Calu3 (cell line): ENCODE measurements at regions not wholly inside any gene's neighbourhood (a gene's known extent, or its start where the extent isn't known, plus 50 kb on each side); places are given as distances from the start of the nearest gene placed in this dataset.

Experiments
- BruUV-seq: library from RNA; stranded (reverse); fragments of 400-500 nt; replicated peaks from 2 replicates; lab custom pipeline; 2021; lab: Mats Ljungman, UMichigan
- CTCF ChIA-PET: fragments of 300-600 bp; sonication (Branson Sonifier 250); formaldehyde crosslinking; loops from one replicate; lab custom pipeline; 2022; ENCODE audit warnings: antibody characterized with exemption; lab: Charles Lee
- DNase-seq: peaks from one replicate; pipeline ENCODE4 v3.0.0; 2022
- H3K27ac Mint-ChIP-seq: one replicate; pipeline ENCODE4 v1.8.0; 2022; ENCODE audit warnings: mixed read lengths; ENCODE audit not compliant: unreplicated experiment
- H3K27me3 Mint-ChIP-seq: one replicate; pipeline ENCODE4 v1.8.0; 2022; ENCODE audit warnings: mixed read lengths; ENCODE audit not compliant: unreplicated experiment
- H3K36me3 Mint-ChIP-seq: one replicate; pipeline ENCODE4 v1.8.0; 2022; ENCODE audit warnings: mild to moderate bottlenecking, moderate library complexity, mixed read lengths; ENCODE audit not compliant: insufficient read depth, unreplicated experiment
- H3K4me1 Mint-ChIP-seq: one replicate; pipeline ENCODE4 v1.8.0; 2022; ENCODE audit warnings: mild to moderate bottlenecking, low read depth, mixed read lengths; ENCODE audit not compliant: unreplicated experiment
- H3K4me3 Mint-ChIP-seq: one replicate; pipeline ENCODE4 v1.8.0; 2022; ENCODE audit warnings: mild to moderate bottlenecking, low read depth, moderate library complexity, mixed read lengths; ENCODE audit not compliant: unreplicated experiment
- H3K9me3 Mint-ChIP-seq: one replicate; pipeline ENCODE4 v1.8.0; 2022; ENCODE audit warnings: low read depth, mixed read lengths; ENCODE audit not compliant: unreplicated experiment
- intact Hi-C: fragments of 100-400 bp; cut with micrococcal nuclease; formaldehyde crosslinking; loops from one replicate; pipeline ENCODE4 v1.10.0; 2022; ENCODE audit not compliant: unreplicated experiment
- TF ChIP-seq, protein P1 (sequence below): fragments of 200-600 bp; IDR thresholded peaks from one replicate; pipeline ENCODE4 v1.8.0; 2022; ENCODE audit warnings: antibody characterized with exemption; ENCODE audit not compliant: unreplicated experiment

DNA sequence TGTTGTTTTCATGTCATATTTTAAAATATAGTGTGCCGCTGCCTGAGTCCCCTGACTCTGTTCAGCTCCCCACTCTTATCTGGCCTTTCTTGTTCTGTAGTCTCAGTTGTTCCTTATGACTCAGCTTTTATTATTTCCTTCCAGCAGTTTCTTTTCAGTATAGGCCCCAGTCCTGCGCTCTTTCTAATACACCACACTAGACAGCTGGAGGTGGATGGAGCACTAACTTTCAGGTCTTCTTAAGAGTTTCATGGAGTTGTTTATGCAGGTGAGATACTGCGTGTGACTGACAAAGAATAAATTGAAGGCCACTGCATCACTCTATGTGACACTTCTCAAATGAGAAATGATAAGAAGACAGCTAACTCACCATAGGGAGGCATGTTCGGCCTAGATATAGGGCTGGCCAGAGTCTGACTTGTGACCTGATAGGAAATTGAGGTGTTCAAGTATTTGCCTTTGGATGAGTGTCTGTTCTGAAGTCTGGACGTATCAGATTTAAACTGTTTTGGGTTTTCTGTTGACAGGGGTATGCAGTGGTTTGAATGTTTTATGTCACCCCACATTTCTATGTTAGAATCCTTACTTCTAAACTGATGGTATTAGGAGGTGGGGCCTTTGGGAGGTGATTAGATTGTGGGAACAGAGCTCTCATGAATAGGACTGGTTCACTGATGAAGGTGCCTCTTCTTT, 60.8 kb upstream of the CLMN start:
- CTCF ChIA-PET = no interaction called here
- no peak overlapping the region for H3K4me3 Mint-ChIP-seq
- no peak for DNase-seq
- H3K9me3 Mint-ChIP-seq = peaks cover 5% of the 10 kb centered on the region
- H3K4me1 Mint-ChIP-seq = no peaks in the 10 kb centered on the region
- TF ChIP-seq, protein P1, sequence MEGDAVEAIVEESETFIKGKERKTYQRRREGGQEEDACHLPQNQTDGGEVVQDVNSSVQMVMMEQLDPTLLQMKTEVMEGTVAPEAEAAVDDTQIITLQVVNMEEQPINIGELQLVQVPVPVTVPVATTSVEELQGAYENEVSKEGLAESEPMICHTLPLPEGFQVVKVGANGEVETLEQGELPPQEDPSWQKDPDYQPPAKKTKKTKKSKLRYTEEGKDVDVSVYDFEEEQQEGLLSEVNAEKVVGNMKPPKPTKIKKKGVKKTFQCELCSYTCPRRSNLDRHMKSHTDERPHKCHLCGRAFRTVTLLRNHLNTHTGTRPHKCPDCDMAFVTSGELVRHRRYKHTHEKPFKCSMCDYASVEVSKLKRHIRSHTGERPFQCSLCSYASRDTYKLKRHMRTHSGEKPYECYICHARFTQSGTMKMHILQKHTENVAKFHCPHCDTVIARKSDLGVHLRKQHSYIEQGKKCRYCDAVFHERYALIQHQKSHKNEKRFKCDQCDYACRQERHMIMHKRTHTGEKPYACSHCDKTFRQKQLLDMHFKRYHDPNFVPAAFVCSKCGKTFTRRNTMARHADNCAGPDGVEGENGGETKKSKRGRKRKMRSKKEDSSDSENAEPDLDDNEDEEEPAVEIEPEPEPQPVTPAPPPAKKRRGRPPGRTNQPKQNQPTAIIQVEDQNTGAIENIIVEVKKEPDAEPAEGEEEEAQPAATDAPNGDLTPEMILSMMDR = no peak
- H3K36me3 Mint-ChIP-seq = no peaks in the 10 kb centered on the region
- no TSS peak for BruUV-seq
- no peak overlapping the region for H3K27ac Mint-ChIP-seq
- intact Hi-C loops = no loop called here
- peaks cover 13% of the 10 kb centered on the region for H3K27me3 Mint-ChIP-seq

DNA sequence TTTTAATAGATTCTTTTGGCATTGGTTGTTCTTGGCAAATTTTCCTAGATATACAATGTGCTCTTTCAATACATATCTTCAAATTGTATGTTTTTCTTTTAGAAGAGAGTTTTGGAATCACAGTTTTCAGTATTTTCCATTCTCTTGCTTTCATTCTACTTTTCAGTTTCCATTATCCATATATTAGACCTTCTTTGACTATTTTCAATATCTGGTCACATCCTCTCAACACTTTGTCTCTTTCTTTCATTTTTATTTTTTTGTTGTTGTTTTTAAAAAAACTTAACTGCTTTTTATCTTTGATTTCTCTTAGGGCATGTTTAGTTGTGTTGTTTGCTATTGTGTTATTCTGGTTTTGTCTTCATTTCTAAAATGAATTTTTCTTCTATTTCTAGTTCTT, 59.9 kb upstream of the CLMN start:
- peaks cover 22% of the 10 kb centered on the region for H3K27me3 Mint-ChIP-seq

DNA sequence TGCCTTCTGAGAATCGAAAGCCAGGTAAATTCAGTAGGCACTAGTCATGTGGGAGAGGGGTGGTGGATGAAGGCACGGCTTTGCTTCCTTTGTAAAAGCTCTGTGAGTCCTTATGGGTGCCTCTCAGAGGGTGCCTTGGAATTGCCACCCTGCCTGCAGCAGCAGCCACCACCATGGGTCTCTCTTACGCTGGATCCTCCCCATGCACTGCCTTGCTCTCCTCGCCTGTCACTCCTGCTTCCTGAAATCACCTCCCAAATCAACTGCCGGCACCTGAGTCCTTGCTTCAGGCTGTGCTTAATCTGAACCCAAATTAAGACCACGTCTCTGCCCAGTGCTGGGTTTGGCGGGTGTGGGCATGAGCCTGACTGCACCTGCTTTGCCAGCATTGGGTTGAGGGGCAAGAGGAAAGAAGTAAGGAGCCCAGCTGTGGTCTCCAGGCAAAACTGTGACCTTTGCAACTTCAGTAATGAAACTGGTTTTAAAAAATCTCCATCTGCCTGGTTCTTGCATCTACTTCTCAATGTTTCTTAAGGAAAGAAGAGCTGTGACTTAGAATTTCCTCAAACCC, 55.9 kb upstream of the CLMN start:
- Mint-ChIP-seq H3K4me1 (no peaks in the 10 kb centered on the region), H3K4me3 (no peak overlapping the region), H3K27me3 (peaks cover 30% of the 10 kb centered on the region), H3K9me3 (peaks cover 5% of the 10 kb centered on the region), H3K36me3 (no peaks in the 10 kb centered on the region), H3K27ac (no peak overlapping the region)
- no TSS peak for BruUV-seq
- no peak for DNase-seq
- TF ChIP-seq, protein P1 = no peak
- intact Hi-C loops = no loop called here
- CTCF ChIA-PET = no interaction called here

More for the DNA sequence above, 59.9 kb upstream of the CLMN start:
- Mint-ChIP-seq H3K9me3 (peaks cover 5% of the 10 kb centered on the region), H3K27ac (no peak overlapping the region), H3K36me3 (no peaks in the 10 kb centered on the region), H3K4me1 (no peaks in the 10 kb centered on the region), H3K4me3 (no peak overlapping the region)
- DNase-seq = no peak
- TF ChIP-seq, protein P1 = no peak
- CTCF ChIA-PET = no interaction called here
- intact Hi-C loops = no loop called here
- BruUV-seq = no TSS peak

- no peaks in the 10 kb centered on the region for H3K4me1 Mint-ChIP-seq
- H3K36me3 Mint-ChIP-seq = no peaks in the 10 kb centered on the region
- intact Hi-C loops = no loop called here
- no TSS peak for BruUV-seq
- no peak for DNase-seq
- CTCF ChIA-PET = interaction anchor here (0.8 kb wide), 1 partner anchor 15 kb away, joined by 3 read pairs; no protein-coding TSS in a partner anchor
- no peak overlapping the region for H3K27ac Mint-ChIP-seq
- H3K4me3 Mint-ChIP-seq = no peak overlapping the region
- peaks cover 30% of the 10 kb centered on the region for H3K27me3 Mint-ChIP-seq
- H3K9me3 Mint-ChIP-seq = peaks cover 1% of the 10 kb centered on the region
- TF ChIP-seq, protein P1 = no peak
Observed at GRCh38 chr14:95374239-95374997, 54.7 kb upstream of the CLMN start.
